SU-DHL-6 (cell line): ENCODE measurements at regions not wholly inside any gene's neighbourhood (a gene's known extent, or its start where the extent isn't known, plus 50 kb on each side); places are given as distances from the start of the nearest gene placed in this dataset.

Source experiments
- H2AFZ ChIP-seq: fragments of 200-600 bp; sonication (generic); 2 replicates; pipeline ENCODE4 v1.6.1; 2014; ENCODE audit warnings: low read depth, mild to moderate bottlenecking, moderate library complexity, mixed read lengths, antibody characterized with exemption, low read length; ENCODE audit not compliant: severe bottlenecking
- H3F3A ChIP-seq: fragments of 200-600 bp; shearing (Covaris generic); 2 replicates; pipeline ENCODE4 v1.6.0; 2016; ENCODE audit warnings: antibody characterized with exemption, mild to moderate bottlenecking; ENCODE audit not compliant: insufficient read depth
- H3K27ac ChIP-seq: fragments of 200-600 bp; sonication (generic); 2 replicates; pipeline ENCODE4 v1.5.1; 2016; ENCODE audit warnings: low read depth, mild to moderate bottlenecking, low read length, moderate library complexity, mixed read lengths
- H3K27me3 ChIP-seq: fragments of 200-600 bp; sonication (generic), shearing (Covaris generic); 2 replicates; pipeline ENCODE4 v1.6.0; 2014; ENCODE audit warnings: mild to moderate bottlenecking, low read length
- H3K36me3 ChIP-seq: fragments of 200-600 bp; sonication (generic); 2 replicates; pipeline ENCODE4 v1.6.1; 2014; ENCODE audit warnings: mild to moderate bottlenecking, low read length, mixed read lengths
- H3K4me2 ChIP-seq: fragments of 300-600, 200-600 bp; shearing (Covaris generic), sonication (generic); 2 replicates; pipeline ENCODE4 v1.6.0; 2014; ENCODE audit warnings: low read length, low read depth, mild to moderate bottlenecking; ENCODE audit not compliant: poor library complexity, severe bottlenecking
- H3K4me3 ChIP-seq: fragments of 200-600 bp; sonication (generic); 2 replicates; pipeline ENCODE4 v1.5.1; 2014; ENCODE audit warnings: antibody characterized with exemption, low read length, mild to moderate bottlenecking, mixed read lengths; ENCODE audit not compliant: insufficient read depth, poor library complexity, severe bottlenecking
- H3K79me2 ChIP-seq: fragments of 200-600 bp; sonication (generic); 2 replicates; pipeline ENCODE4 v1.6.1; 2014; ENCODE audit warnings: mild to moderate bottlenecking, low read length, moderate library complexity; ENCODE audit not compliant: insufficient read depth
- H3K9ac ChIP-seq: fragments of 200-600 bp; sonication (generic); 2 replicates; pipeline ENCODE4 v1.7.0; 2014; ENCODE audit warnings: mild to moderate bottlenecking, low read length
- H3K9me2 ChIP-seq: fragments of 200-600 bp; sonication (generic); replicated peaks from 2 replicates; pipeline ENCODE4 v1.6.1; 2014; ENCODE audit warnings: low read length; ENCODE audit not compliant: insufficient read depth
- H3K9me3 ChIP-seq: fragments of 200-600 bp; sonication (generic); 2 replicates; pipeline ENCODE4 v1.6.1; 2014; ENCODE audit warnings: low read length, mixed read lengths; ENCODE audit not compliant: insufficient read depth
- H4K20me1 ChIP-seq: fragments of 200-600 bp; sonication (generic); 2 replicates; pipeline ENCODE4 v1.6.1; 2014; ENCODE audit warnings: low read depth, mild to moderate bottlenecking, antibody characterized with exemption, low read length, moderate library complexity, mixed read lengths
- CTCF ChIP-seq: fragments of 200-600 bp; sonication (generic); IDR thresholded peaks from one replicate; pipeline ENCODE4 v1.5.1; 2017; ENCODE audit warnings: antibody characterized with exemption, mild to moderate bottlenecking, low read length, moderate library complexity; ENCODE audit not compliant: insufficient read depth, poor library complexity, severe bottlenecking
- EZH2phosphoT487 ChIP-seq: fragments of 200-600 bp; sonication (generic), shearing (Covaris generic); conservative IDR thresholded peaks from 2 replicates; pipeline ENCODE4 v1.6.1; 2018; ENCODE audit warnings: mild to moderate bottlenecking, antibody characterized with exemption, low read length, moderate library complexity, mixed read lengths

GRCh38 chr5:117424559-117424958, 849.9 kb upstream of the SEMA6A start:
- Histone ChIP-seq H3F3A (no peaks in the 10 kb centered on the region), H3K9ac (no peak overlapping the region), H3K79me2 (no peaks in the 10 kb centered on the region), H3K4me2 (no peak overlapping the region), H3K9me2 (no peaks in the 10 kb centered on the region), H3K27ac (no peak overlapping the region), H3K4me3 (no peak overlapping the region), H2AFZ (no peak overlapping the region), H3K36me3 (no peaks in the 10 kb centered on the region), H4K20me1 (no peaks in the 10 kb centered on the region), H3K9me3 (no peaks in the 10 kb centered on the region), H3K27me3 (no peaks in the 10 kb centered on the region)
- TF ChIP-seq CTCF (no peak), EZH2phosphoT487 (no peak)

- H3K9me2 ChIP-seq, result no peaks in the 10 kb centered on the region
- TF ChIP-seq EZH2phosphoT487 (no peak), CTCF (no peak)
- H3K27ac ChIP-seq, result no peak overlapping the region
- H3K4me2 ChIP-seq, result no peak overlapping the region
- no peaks in the 10 kb centered on the region for H3K27me3 ChIP-seq
- H3K4me3 ChIP-seq, result no peak overlapping the region
- no peaks in the 10 kb centered on the region for H3K36me3 ChIP-seq
- H3K9ac ChIP-seq, result no peak overlapping the region
- no peaks in the 10 kb centered on the region for H4K20me1 ChIP-seq
- no peaks in the 10 kb centered on the region for H3F3A ChIP-seq
- no peaks in the 10 kb centered on the region for H3K9me3 ChIP-seq
- H3K79me2 ChIP-seq, result no peaks in the 10 kb centered on the region
- H2AFZ ChIP-seq, result no peak overlapping the region
These were observed 842.9 kb upstream of the SEMA6A start for GRCh38 chr5:117417501-117417900.

GRCh38 chr5:117414926-117415325, 840.3 kb upstream of the SEMA6A start:
- Histone ChIP-seq H3K27ac (no peak overlapping the region), H3K79me2 (no peaks in the 10 kb centered on the region), H3F3A (no peaks in the 10 kb centered on the region), H3K4me2 (no peak overlapping the region), H4K20me1 (no peaks in the 10 kb centered on the region), H3K9me3 (no peaks in the 10 kb centered on the region), H3K36me3 (no peaks in the 10 kb centered on the region), H3K27me3 (no peaks in the 10 kb centered on the region), H3K9ac (no peak overlapping the region), H3K4me3 (no peak overlapping the region), H3K9me2 (no peaks in the 10 kb centered on the region), H2AFZ (no peak overlapping the region)
- TF ChIP-seq EZH2phosphoT487 (no peak), CTCF (no peak)
